Stimulated activated CD4-positive, alpha-beta T cell treated with anti-CD3 and anti-CD28 coated beads, Interleukin-1b, Interleukin-23, amount 100 ng/mL, for 1 hour (primary cell): ENCODE measurements at regions not wholly inside any gene's neighbourhood (a gene's known extent, or its start where the extent isn't known, plus 50 kb on each side); places are given as distances from the start of the nearest gene placed in this dataset.
"Not testable (repeated sequence)": the region's sequence is repeated elsewhere in the genome, so short reads cannot be mapped to it uniquely, and the experiment has no call there.

ENCODE experiments used
- DNase-seq, 2 donors: peaks; one replicate each; pipeline ENCODE4 v3.0.0-alpha.2; 2020; ENCODE audit warnings: low read depth in 2 of 2

GRCh38 chr11:80284946-80285785 is 844.3 kb upstream of the TENM4 start:
- no peak for DNase-seq

GRCh38 chr11:80282643-80283042 is 841.8 kb upstream of the TENM4 start:
- no peak for DNase-seq

GRCh38 chr11:80281194-80281593 is 840.4 kb upstream of the TENM4 start:
- DNase-seq, result no peak

- no peak for DNase-seq
Measured at GRCh38 chr11:80280737-80281136, 839.9 kb upstream of the TENM4 start.

DNA sequence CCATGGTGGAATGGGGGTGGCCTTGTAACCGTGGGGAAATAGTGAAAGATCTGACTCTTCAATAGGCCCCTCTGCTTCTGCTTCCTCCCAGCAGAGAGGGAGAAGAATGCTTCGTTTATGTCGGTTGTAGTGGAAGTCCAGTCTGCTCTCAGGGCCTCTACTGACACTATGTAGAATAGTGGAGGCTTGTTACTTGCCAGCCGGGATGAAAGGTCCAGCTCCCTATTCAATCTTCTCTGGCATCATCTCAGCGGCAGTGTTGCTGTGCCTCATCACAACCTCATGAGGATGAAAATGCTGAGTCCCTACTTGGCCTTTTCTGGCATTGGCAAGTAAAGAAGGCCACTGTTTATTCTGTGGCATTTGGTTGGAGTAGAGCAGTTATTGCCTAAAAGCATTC is 820.9 kb upstream of the TENM4 start:
- DNase-seq, result no peak

DNA sequence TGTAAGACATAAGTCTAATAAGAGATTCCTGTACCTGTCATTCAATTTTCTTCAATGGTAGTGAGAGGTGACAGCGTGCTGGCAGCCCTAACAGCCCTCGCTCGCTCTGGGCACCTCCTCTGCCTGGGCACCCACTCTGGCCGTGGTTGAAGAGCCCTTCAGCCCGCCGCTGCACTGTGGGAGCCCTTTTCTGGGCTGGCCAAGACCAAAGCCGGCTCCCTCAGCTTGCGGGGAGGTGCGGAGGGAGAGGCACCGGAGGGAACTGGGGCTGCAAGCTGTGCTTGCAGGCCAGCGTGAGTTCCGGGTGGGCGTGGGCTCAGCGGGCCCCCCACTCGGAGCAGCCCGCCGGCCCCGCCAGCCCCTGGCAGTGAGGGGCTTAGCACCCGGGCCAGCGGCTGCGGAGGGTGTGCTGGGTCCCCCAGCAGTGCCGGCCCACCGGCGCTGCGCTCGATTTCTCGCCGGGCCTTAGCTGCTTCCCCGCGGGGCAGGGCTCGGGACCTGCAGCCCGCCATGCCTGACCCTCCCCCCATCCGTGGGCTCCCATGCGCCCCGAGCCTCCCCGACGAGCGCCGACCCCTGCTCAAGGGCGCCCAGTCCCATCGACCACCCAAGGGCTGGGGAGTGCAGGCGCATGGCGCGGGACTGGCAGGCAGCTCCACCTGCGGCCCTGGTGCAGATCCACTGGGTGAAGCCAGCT is 816.6 kb upstream of the TENM4 start:
- not testable (repeated sequence) for DNase-seq

DNA sequence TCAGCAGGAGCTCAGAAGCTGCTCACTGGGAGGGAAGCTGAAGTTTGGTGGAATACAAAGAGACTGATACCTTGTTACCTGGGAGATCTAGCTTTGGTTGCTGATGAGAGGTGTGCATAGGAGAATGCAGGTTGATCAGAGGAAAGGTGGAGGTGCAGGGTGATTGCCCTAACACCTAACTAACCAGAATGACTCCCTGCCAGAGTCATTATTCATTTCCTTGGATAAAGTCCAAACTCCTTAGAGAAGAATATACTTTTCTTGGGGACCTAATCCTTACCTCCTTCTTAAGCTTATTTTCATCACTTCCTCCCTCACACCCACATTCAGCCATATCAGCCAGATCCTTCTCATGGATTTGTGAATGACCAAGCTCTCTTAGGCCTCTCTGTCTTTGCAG is 814.2 kb upstream of the TENM4 start:
- no peak for DNase-seq

DNA sequence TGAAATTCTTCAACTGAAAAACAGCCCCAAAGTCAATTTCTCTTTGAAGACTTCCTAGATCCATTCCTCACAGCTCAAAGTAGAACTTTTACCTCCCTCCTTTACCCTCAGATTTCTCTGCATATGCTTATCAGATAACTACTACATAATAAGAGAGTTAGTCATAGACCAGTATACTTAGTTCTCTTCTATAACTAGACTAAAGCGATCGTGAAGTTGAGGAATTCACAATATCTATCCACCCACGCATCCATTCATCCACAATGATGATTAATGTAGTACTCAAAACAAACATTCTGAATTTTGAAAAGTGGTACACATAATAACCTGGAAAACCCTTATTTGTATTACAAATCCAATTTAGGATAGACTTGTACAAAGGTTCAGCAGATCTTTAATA is 800.9 kb upstream of the TENM4 start:
- no peak for DNase-seq

- DNase-seq, result no peak
Measured at GRCh38 chr11:80240245-80240644, 799.4 kb upstream of the TENM4 start.

DNA sequence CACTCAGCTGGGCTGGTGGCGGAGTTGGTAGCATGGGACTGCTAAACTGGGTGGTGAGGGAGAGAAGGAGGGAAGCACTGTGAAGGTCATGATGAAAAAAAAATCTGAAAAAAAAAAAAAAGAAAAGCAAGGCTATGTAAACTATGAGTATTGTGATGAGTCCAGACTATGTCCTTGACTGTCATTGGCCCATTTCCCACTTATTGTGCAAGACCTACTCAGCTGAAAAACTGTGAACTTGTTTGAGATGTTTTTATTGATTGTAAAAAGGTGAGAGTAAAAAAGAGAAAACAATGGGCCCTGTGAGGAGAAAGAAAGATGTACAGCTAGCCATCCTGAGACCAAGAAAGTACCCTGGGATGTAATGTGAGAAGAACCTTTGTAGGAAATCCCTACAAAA is 798.4 kb upstream of the TENM4 start:
- DNase-seq, result no peak

- DNase-seq, result no peak
Measured at GRCh38 chr11:80227915-80228314, 787.1 kb upstream of the TENM4 start.

DNA sequence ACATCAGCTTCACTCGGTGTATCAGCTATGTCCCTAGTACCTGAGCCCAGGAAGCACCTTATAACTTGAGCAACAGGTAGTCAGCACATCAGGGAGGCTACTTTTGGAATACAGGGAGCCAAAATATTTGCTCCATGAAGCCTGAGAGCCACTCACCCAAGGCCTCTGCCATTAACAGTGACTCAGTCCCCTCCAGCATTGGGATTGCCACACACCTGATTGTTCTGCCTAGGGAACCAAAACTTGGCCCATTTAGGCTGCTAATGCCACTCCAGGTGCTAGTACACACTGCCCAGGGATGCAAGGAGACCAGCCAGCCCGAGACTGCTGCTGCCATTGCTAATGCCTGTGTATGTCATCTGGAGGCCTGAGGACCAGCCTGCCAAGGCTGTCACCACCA is 773.6 kb upstream of the TENM4 start:
- DNase-seq, result no peak

DNA sequence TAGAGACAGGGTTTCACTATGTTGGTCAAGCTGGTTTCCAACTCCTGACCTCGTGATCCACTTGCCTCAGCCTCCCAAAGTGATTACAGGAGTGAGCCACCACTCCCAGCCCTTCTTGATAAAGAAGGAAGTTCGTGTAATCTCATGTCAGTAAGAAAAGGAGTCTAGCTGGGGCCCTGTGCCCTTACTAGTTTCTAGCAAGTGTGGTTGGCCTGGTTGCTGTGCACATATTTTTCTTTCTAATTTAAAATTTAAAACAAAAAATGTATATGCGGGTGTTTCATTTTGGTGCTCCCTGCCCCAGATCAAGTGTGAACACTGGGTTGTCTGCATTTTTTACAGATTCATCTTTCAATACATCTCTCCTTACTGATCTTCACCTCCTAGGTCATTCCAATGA is 770.8 kb upstream of the TENM4 start:
- DNase-seq, result no peak

- DNase-seq, result no peak
Measured at GRCh38 chr11:80204021-80204420, 763.2 kb upstream of the TENM4 start.

DNA sequence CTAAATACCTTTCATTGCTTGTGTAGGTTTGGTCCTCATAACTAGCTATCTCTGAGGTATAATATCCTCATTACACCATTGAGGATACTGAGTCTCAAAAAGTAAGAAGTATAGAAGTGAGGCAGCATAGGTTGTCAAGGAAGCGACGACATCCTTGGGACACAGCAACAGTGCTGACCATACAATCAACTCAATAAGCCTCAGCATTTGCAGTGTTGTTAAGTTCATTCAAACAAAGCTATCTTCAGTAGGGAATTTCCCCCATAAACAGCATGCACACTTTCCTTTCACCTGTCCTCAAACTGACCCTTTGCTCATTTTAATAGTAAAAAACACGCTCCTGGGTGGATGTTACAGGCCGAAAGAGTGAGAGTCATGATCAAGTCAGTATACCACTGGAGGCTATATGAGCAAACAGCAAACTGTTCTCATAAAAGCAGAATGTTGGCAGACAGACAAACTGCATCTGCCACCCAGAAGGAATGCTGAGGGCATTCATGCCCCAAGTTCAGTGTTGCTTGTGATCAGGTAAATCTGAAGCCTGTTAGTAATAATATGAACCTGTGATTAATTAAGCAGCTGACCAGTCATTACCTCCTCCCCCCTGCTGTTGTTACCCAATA is 756.2 kb upstream of the TENM4 start:
- no peak for DNase-seq

DNA sequence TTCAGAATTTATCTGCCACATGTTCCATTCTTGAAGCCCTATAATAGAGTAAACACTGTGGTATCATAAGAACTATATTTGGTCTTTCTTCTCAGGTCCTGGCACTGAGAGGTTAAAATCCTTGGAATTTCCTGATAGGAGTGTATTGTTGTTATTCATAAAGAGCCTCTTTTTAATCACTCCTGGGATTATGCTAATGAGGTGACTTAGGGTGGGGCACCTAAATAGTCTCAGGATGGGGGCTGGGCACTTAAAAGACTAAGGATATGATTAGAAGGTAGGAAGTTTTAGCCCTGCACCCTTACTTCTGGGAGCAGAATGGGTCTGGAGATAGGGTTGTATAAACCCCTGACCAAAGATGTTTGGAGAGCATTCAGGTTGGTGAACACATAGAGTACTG is 755.2 kb upstream of the TENM4 start:
- DNase-seq, result no peak

GRCh38 chr11:80194625-80195024 is 753.8 kb upstream of the TENM4 start:
- DNase-seq, result no peak

GRCh38 chr11:80194016-80194415 is 753.2 kb upstream of the TENM4 start:
- no peak for DNase-seq

DNA sequence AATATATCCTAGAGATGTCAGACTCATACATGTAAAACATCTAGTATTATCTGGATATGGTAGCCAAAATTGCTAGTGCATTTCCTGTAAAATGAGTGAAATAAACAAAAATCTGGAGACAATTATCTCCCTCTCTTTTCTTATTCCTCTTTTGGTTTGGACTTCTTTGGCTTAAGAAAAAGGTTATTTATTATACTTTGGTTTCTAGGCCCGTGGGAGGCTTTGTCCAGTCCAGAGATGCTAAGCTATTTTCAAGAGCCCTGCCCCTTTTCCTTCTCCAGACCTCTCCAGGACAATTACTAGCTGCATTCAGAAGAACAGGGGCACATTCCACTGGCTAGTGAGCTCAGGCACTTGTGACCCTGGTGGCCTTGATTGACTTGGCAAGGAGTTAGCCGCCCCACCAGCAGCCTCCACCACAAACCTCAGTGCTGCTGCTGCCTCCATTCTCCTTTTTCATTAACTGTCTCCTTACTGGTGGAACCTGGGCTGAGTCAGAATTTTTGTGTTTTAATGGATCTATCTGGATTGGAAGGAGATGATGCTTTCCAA is 747.3 kb upstream of the TENM4 start:
- DNase-seq, result no peak

- no peak for DNase-seq
Measured at GRCh38 chr11:80186692-80187091, 745.9 kb upstream of the TENM4 start.

GRCh38 chr11:80182901-80183300 is 742.1 kb upstream of the TENM4 start:
- DNase-seq, result no peak

- no peak for DNase-seq
Measured at GRCh38 chr11:80173371-80174136, 732.7 kb upstream of the TENM4 start.
